SK-N-MC (cell line): ENCODE measurements at regions not wholly inside any gene's neighbourhood (a gene's known extent, or its start where the extent isn't known, plus 50 kb on each side); places are given as distances from the start of the nearest gene placed in this dataset.

Experiments used
- EZH2 ChIP-seq: fragments of 200-600 bp; sonication (generic); IDR thresholded peaks from one replicate; pipeline ENCODE4 v1.6.1; 2017; ENCODE audit warnings: antibody characterized with exemption
- FOXP2 ChIP-seq: optimal IDR thresholded peaks from 2 replicates; pipeline ENCODE3; 2011; ENCODE audit warnings: mild to moderate bottlenecking, moderate library complexity; ENCODE audit not compliant: insufficient read depth; ENCODE audit errors: extremely low read length, control extremely low read depth
- POLR2AphosphoS5 ChIP-seq: IDR thresholded peaks from 2 replicates; pipeline ENCODE4 v1.6.1; 2012; ENCODE audit warnings: mild to moderate bottlenecking, low read depth, low read length, borderline replicate concordance

- TF ChIP-seq POLR2AphosphoS5 = no peak
- no peak for TF ChIP-seq EZH2
- TF ChIP-seq FOXP2 = no peak
These were observed 181.4 kb upstream of the MAP3K1 start for GRCh38 chr5:56633950-56634349.
